ENCODE measurements at regions not wholly inside any gene's neighbourhood (a gene's known extent, or its start where the extent isn't known, plus 50 kb on each side); places are given as distances from the start of the nearest gene placed in this dataset.
"Not testable (repeated sequence)": the region's sequence is repeated elsewhere in the genome, so short reads cannot be mapped to it uniquely, and the experiment has no call there.

GRCh38 chr4:187908731-187909130 lies 86.8 kb upstream of the ZFP42 start:
- Histone ChIP-seq H3K27me3 (no peaks in the 10 kb centered on the region), H3K4me3 (no peak overlapping the region), H3K9me3 (no peaks in the 10 kb centered on the region), H3K4me1 (no peaks in the 10 kb centered on the region), H3K27ac (no peak overlapping the region), H3K36me3 (replicated peaks in 1 of 2; ENCODE audit: insufficient read depth in 1 of 2, low read depth in 2 of 2) (no peaks in the 10 kb centered on the region)
- no peak for TF ChIP-seq CTCF (IDR thresholded peaks at IDR 0.05)
- no peak for TF ChIP-seq POLR2A (IDR thresholded peaks at IDR 0.05)
- intact Hi-C loops (cut with DNase I): no loop called here
- DNase-seq (no peak), ATAC-seq (no peak)
- 39% methylated on average over 2 of the region's 2 CpGs for WGBS, 2 donors

DNA sequence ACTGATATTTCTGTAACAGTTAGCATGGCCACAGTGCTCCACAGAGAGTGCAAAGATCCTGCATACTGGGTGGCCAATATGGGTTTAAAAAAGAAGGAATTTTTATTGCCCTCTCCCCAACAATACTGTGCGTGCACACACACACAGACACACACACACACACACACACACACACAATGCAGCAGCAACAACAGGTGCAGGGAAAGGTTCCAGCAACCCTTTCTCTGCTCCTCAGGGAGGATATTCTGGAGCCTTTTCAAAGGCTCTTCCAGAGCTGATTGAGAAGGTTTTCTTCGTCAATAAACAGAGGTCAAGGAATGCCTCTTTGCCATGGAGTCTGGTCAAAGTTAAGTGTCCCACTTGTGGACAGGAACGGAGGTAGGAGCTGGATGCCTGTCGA lies 84.8 kb upstream of the ZFP42 start:
- DNase-seq (no peak), ATAC-seq (no peak)
- no peaks in the 10 kb centered on the region for H3K4me1 ChIP-seq
- H3K27me3 ChIP-seq: no peaks in the 10 kb centered on the region
- 44 to 57% methylated on average over 4 of the region's 4 CpGs for WGBS, 2 donors
- intact Hi-C loops (cut with DNase I): no loop called here
- H3K9me3 ChIP-seq: no peaks in the 10 kb centered on the region
- no peaks in the 10 kb centered on the region for H3K36me3 ChIP-seq (replicated peaks in 1 of 2; ENCODE audit: insufficient read depth in 1 of 2, low read depth in 2 of 2)
- H3K4me3 ChIP-seq: no peak overlapping the region
- no peak overlapping the region for H3K27ac ChIP-seq
- TF ChIP-seq POLR2A (IDR thresholded peaks at IDR 0.05) (no peak), CTCF (IDR thresholded peaks at IDR 0.05) (no peak)

- H3K36me3 ChIP-seq (replicated peaks in 1 of 2; ENCODE audit: insufficient read depth in 1 of 2, low read depth in 2 of 2); DNase-seq; H3K4me3 ChIP-seq; ATAC-seq; H3K4me1 ChIP-seq; H3K27me3 ChIP-seq; H3K9me3 ChIP-seq; H3K27ac ChIP-seq; intact Hi-C loops (cut with DNase I): not testable (repeated sequence)
- 61 to 75% methylated on average over 5 of the region's 5 CpGs for WGBS, 2 donors
Observed at GRCh38 chr4:187915406-187915805, 80.2 kb upstream of the ZFP42 start.

DNA sequence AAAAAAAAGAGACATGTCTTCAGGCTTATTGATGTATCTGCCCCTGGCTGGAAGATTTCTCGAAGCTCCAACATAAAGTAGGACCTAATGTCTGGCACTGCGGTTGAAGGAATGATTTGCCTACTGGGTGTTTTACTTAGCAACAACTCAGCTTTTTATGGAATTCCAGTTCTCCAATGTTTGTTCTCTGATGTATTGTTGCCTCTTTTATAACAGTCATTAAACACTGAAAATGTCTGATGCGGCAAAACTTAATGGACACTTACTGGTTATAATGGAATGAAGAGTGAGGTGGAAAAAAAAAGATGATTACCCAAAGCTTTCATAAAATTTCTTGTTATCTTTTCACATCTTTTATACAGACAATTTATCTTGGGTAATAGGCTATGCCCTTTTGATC lies 75.6 kb upstream of the ZFP42 start:
- no peaks in the 10 kb centered on the region for H3K36me3 ChIP-seq (replicated peaks in 1 of 2; ENCODE audit: insufficient read depth in 1 of 2, low read depth in 2 of 2)
- no peaks in the 10 kb centered on the region for H3K4me1 ChIP-seq
- no peaks in the 10 kb centered on the region for H3K9me3 ChIP-seq
- no peak overlapping the region for H3K4me3 ChIP-seq
- no peak overlapping the region for H3K27ac ChIP-seq
- WGBS, 2 donors: 95 to 96% methylated on average over 3 of the region's 3 CpGs
- no peak for TF ChIP-seq CTCF (IDR thresholded peaks at IDR 0.05)
- TF ChIP-seq POLR2A (IDR thresholded peaks at IDR 0.05): no peak
- ATAC-seq: no peak
- H3K27me3 ChIP-seq: no peaks in the 10 kb centered on the region
- DNase-seq: no peak
- intact Hi-C loops (cut with DNase I): no loop called here

DNA sequence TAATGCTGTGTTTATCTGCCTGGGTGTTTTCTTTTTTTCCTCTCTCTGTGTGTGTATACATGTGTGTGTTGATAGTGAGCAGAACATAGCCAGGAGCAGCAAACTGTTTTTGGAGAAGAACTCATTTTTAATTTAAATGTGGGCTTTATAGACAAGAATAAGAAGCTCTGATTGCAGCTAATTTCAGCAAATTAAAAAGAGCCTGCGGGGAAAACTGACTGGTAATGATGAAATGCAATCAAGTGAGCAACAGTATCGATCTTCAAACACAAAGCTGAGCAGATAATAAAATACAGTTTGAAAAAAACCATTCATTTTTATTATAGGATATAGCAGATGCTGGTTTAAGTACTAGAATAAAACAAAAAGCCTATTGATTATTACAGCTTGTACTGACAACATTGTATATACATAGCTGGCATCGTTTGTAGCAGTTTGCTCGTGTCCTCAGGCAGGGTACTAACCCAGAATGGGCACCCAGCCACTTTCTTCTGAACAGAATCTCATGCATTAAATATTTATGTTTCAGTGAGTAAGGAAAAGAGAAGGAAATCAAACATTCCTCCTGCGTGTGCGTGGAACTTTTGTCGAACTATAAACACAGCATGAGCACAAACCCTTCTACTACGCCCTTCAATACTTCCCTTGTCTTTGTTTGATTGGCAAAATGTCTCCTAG lies 73.5 kb upstream of the ZFP42 start:
- DNase-seq: no peak
- 46 to 65% methylated on average over 8 of the region's 8 CpGs for WGBS, 2 donors
- no peaks in the 10 kb centered on the region for H3K9me3 ChIP-seq
- TF ChIP-seq CTCF (IDR thresholded peaks at IDR 0.05) (no peak), POLR2A (IDR thresholded peaks at IDR 0.05) (no peak)
- H3K4me1 ChIP-seq: no peaks in the 10 kb centered on the region
- ATAC-seq: no peak
- H3K4me3 ChIP-seq: no peak overlapping the region
- H3K27me3 ChIP-seq: no peaks in the 10 kb centered on the region
- H3K36me3 ChIP-seq (replicated peaks in 1 of 2; ENCODE audit: insufficient read depth in 1 of 2, low read depth in 2 of 2): no peaks in the 10 kb centered on the region
- intact Hi-C loops (cut with DNase I): no loop called here
- no peak overlapping the region for H3K27ac ChIP-seq

Data from body of pancreas (tissue), 4 donors.